Myocyte (in vitro differentiated cells): ENCODE measurements at regions not wholly inside any gene's neighbourhood (a gene's known extent, or its start where the extent isn't known, plus 50 kb on each side); places are given as distances from the start of the nearest gene placed in this dataset.
A peak's percentile ranks its signal among the peaks of the same experiment; 100 is the strongest.
"Not testable (repeated sequence)": the region's sequence is repeated elsewhere in the genome, so short reads cannot be mapped to it uniquely, and the experiment has no call there.

ENCODE experiments used
- DNase-seq: peaks from one replicate; pipeline ENCODE4 v3.0.0-alpha.2; 2012; ENCODE audit warnings: low read depth

GRCh38 chr3:178119608-178120295, 416.5 kb upstream of the KCNMB2 start:
- not testable (repeated sequence) for DNase-seq

- no peak for DNase-seq
These were observed 415.9 kb upstream of the KCNMB2 start for GRCh38 chr3:178120367-178120766.

- DNase-seq = no peak
These were observed 409.6 kb upstream of the KCNMB2 start for GRCh38 chr3:178126686-178127085.

DNA sequence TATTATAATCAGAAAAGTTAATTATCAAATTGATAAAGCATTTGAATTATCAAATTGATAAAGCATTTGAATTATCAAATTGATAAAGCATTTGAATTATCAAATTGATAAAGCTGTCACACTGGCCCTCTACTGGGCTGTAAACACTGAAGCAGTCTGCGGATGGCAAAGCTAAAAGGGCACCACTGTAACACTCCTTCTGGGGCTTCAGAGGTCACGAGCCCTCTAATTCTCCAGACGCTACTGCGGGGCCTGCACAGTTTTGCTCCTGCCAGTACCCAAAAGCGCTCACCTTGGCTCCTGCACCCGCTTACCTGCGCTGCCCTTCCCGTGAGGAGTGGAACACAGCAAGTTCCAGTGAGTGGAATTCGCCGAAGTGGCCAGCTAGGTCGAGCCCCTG, 409.0 kb upstream of the KCNMB2 start:
- no peak for DNase-seq

DNA sequence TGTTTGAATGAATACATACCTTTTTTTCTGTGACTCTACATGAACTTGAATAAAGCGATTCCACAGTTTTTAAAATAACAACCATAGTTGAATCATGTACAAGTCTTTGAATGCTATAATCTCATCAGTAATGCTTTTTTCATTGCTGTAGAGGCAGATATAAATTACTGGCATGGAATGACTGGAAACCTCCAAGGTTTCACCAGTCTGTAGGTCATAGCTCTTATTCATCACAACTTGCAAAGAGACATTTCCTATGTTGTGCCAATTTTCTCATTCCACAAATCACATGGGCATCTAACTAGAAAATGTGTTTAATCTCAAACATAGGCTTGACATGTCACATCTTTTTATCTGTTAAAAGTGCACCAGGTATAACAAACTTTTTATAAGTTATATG, 407.1 kb upstream of the KCNMB2 start:
- no peak for DNase-seq

DNA sequence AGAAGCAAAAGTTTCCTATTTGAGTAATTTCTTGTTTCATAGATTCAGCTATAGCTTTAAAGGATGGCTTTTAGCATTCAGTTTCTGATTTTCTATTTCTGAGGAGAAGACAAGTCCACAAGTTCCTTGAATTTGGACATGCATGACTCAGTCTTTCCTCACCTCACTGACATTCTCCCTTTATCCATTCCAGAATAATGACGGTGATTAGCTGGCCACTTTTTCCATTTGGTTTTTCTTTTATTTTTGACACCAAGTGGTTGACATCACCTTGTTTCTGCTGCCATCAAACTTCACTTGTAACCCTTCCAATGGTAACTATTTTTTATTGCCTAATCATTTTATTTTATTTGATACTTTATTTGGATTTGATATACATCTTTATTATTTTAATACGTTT, 404.4 kb upstream of the KCNMB2 start:
- DNase-seq = no peak

DNA sequence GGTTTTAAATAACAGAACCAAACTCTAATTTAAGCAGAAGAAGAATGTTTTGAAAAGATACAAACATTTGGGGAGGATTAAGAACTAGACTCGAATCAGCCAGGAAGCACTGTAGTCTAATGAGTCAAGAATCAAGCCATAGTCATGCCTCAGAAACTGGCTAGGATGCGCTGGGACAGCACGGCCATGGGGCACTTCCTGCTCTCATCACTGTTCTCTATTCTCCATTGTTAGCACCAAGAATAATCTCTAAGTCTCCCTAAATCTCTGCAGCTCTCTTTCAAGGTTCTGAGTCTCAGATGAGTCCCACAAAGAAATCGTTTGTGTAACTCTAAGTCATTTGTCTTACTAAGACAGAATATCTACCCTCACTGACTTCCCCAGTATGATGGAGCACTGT, 399.0 kb upstream of the KCNMB2 start:
- no peak for DNase-seq

- no peak for DNase-seq
These were observed 398.4 kb upstream of the KCNMB2 start for GRCh38 chr3:178137831-178138230.

GRCh38 chr3:178139116-178139515, 397.1 kb upstream of the KCNMB2 start:
- DNase-seq = no peak

DNA sequence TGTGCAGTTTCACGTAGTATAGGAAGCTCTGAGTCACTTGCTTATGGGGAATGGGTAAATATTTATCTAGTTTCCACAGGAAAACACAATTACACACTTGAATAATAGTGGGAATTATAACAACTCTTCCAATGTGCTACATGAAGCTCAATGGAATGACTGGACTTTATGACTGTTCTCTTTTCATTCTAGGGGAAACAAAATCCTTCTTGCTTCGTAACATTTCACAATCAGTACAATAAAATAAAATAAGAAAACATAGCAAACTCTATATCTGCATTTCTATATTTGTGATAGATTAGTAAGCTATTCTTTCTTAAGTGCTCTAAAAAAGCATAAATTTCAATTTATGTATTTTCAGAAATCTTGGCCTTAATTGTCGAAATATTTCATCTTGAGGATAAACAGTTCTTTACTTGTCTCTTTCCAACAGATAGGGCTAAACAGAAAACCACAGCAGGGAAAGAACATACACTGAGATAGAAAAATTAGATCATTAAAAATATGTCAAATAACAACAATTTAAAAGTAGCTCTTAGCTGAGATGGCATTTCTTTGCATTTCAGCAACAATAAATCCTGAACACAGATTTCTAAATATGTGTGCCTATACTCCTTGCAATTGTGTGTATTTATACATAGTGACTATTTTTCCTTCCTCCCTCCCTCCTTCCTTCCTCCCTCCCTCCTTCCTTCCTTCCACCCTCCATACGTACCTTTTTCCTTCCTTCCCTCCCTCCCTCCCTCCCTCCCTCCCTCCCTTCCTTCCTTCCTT, 395.5 kb upstream of the KCNMB2 start:
- no peak for DNase-seq

GRCh38 chr3:178141305-178141684, 394.9 kb upstream of the KCNMB2 start:
- DNase-seq = not testable (repeated sequence)

DNA sequence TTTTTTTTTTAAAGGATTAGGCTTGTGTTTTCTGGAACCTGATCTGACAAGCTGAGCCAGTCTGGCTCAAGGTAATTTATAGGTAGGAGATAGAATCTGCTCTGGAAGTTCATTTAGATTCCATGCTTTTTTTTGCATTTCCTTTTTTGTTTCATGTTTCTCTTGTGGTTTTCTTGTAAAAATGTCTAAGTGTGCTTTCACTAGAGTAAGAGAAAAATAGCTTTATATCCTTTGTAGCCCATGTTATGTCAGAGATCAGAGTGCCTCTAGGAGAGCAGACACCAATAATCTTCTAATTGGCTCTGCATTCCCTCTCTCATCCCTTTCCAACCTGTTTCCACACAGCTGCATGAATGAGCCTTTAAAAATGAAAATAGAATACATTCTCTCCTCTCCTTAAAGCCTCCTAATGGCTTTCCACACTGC, 389.8 kb upstream of the KCNMB2 start:
- no peak for DNase-seq

DNA sequence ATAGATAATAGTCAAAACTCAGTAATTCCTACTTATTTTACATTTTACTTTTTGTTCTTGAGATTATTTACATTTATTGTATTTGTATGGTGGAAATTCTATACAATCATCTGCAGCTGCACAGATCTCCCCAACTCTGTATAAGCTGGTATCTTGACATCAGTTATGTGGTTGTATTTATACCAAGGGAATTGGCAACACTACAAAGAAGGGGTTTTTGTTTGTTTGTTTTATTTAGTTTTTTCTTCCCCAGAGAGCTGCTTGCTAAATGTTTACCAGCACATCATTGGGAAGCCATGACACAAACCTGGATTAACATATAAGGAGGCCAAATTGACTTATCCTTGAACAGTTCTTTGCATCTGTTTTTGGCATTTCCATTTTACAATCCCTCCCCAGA, 389.2 kb upstream of the KCNMB2 start:
- no peak for DNase-seq

GRCh38 chr3:178152031-178152806, 384.0 kb upstream of the KCNMB2 start:
- DNase-seq = no peak

DNA sequence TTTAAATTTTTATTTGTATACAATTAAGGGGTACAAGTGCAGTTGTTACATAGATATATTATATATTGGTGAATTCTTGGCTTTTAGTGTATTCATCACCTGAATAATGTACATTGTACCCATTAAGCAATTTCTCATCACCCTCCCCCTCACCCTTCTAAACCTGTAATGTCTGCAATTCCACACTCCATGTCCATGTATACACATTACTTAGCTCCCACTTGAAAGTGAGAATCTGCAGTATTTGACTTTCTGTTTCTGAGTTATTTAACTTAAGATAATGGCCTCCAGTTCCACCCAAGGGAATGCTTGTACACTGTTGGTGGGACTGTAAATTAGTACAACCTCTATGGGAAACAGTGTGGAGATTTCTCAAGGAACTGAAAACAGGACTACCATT, 383.2 kb upstream of the KCNMB2 start:
- DNase-seq = no peak

- DNase-seq = no peak
These were observed 380.7 kb upstream of the KCNMB2 start for GRCh38 chr3:178155521-178155920.

DNA sequence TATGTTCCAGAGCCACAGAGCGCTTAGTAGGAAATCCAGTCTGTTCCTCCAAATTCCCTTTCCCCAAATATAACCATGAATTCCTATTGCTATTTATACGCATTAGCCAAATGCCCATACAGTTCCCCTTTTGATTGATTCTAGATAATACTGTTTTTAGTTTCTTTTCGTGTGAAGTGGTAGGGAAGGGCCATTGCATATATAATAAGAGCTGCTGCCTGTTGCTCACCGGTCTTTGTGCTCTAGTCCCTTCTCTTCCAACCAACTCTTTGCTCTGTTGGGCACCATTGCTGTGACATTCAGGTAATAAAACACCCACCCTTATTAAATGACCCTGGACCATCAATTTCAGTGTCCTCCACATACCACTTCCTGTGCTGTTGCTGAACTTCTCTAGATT, 379.9 kb upstream of the KCNMB2 start:
- DNase-seq = no peak

- no peak for DNase-seq
These were observed 376.5 kb upstream of the KCNMB2 start for GRCh38 chr3:178159691-178160220.

DNA sequence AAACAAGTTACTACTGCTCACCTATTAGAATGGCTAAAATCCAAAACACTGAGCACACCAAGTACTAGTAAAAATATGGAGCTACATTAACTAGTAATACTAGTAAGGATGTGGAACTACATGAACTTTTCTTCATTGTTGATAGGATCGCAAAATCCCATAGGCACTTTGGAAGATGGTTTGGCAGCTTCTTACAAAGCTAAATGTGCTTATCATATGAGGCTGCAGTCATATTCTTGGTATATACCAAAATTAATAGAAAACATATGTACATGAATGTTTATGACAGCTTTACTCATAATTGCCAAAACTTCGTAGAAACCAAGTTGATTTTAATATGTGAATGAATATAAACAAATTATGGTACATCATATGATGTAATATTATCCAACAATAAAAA, 366.8 kb upstream of the KCNMB2 start:
- DNase-seq = no peak

DNA sequence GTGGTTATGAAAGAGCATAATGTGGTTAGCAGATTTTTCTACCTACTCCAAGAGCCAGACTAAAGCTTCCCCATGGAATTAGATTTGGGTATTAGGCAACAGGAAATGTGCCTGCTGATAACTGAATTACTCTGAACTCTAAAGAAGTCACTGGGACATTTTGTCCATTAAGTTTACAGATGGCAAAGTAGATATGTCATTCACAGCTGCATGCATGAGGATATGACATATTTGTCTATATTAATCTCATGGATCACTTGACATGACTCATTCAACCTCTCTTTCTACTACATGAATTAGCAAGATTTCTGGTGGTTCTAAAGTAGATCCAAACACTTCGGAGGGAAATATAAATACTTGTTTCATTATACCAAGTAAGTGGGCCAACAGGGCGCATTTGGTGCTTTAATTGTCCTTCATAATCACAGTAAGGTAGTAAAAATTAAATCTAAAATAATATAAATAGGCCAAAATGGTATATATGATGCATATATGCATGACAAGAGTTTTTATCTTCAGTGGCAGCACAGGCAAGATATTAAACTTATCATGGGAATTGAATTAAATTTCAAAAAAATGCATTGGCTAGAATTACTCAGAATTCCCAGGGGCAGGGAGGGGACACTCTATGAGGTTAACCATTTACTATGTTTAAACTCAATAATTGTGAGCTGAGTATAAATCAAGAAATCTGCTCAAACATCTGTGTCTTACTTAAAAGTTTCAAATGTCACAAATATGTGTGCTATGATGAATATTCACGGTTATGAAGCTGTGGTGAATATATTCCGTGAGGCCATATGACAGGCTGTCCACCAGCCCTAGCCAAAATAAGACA, 365.3 kb upstream of the KCNMB2 start:
- DNase-seq = peak; percentile 77

DNA sequence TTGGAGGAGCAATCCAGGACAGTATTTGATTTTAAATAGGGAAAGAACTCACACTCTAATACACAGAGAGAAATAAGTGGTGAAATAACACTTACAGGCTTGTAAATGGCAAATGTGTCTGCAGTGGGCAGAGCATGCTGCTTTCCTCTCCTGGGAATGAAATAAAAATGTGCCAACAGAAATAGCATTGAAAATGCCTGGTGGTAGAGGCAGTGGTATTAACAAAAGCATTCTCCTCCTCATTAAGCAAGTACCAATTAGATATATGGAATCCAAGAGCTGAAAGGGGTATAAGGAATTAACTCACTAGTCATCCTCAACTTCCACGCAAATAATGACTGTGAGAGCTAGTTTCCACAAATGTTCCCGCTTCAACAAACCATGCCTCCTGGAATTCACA, 364.1 kb upstream of the KCNMB2 start:
- DNase-seq = peak; percentile 15
